Transverse colon (tissue), 4 donors: ENCODE measurements at regions not wholly inside any gene's neighbourhood (a gene's known extent, or its start where the extent isn't known, plus 50 kb on each side); places are given as distances from the start of the nearest gene placed in this dataset.
A peak's percentile ranks its signal among the peaks of the same experiment; 100 is the strongest.

ENCODE experiments used
- DNase-seq: peaks from one replicate; pipeline ENCODE4 v3.0.0-alpha.2; 2019
- H3K27ac ChIP-seq, 4 donors: fragments of 200-600 bp; sonication (generic); 2 replicates each; pipeline ENCODE4 v1.5.1; 2016 to 2018; ENCODE audit warnings: inconsistent platforms in 4 of 4
- H3K27me3 ChIP-seq: fragments of 200-600 bp; sonication (generic); 2 replicates; pipeline ENCODE4 v1.5.1; 2017; ENCODE audit warnings: inconsistent platforms
- H3K36me3 ChIP-seq, 4 donors: fragments of 200-600 bp; sonication (generic); 2 replicates each; pipeline ENCODE4 v1.5.1; 2017 to 2019; ENCODE audit warnings: inconsistent platforms in 4 of 4
- H3K4me1 ChIP-seq, 4 donors: fragments of 200-600 bp; sonication (generic); 2 replicates each; pipeline ENCODE4 v1.5.1; 2017 to 2020; ENCODE audit warnings: inconsistent platforms in 4 of 4
- H3K4me3 ChIP-seq, 4 donors: fragments of 200-600 bp; sonication (generic); 1 replicate in 1 of 4; 2 replicates in 3 of 4; pipeline versions ENCODE4 v1.5.1 to v1.6.1; 2017 to 2019; ENCODE audit warnings: inconsistent platforms in 4 of 4
- H3K9me3 ChIP-seq, 2 donors: fragments of 200-600 bp; sonication (generic); 2 replicates each; pipeline ENCODE4 v1.5.1; 2017 to 2019; ENCODE audit warnings: inconsistent platforms in 2 of 2
- EP300 ChIP-seq: sonication (generic); formaldehyde crosslinking; IDR thresholded peaks from one replicate; pipeline ENCODE4 v1.6.1; 2017; ENCODE audit warnings: antibody characterized with exemption, low read depth
- POLR2A ChIP-seq: fragments of 450-650 bp; IDR thresholded peaks from one replicate; pipeline ENCODE4 v1.6.1; 2016; ENCODE audit warnings: antibody characterized with exemption, mild to moderate bottlenecking, moderate library complexity
- POLR2AphosphoS5 ChIP-seq, 3 donors: sonication (generic); formaldehyde crosslinking; IDR thresholded peaks; one replicate each; pipeline ENCODE4 v1.6.1; 2016; ENCODE audit warnings: antibody characterized with exemption in 3 of 3
- WGBS, 2 donors: methylation state at CpG; one replicate each; pipeline ENCODE4 v1.1.5; 2018; ENCODE audit warnings: low coverage in 1 of 2; 5-methylcytosine and 5-hydroxymethylcytosine counted together
- in situ Hi-C, 4 donors: fragments of 200-750 bp; cut with MboI; loops; one replicate each; pipeline versions ENCODE4 v1.15.0 to v1.15.1; 2017; ENCODE audit warnings: low sequenced_read_pairs in 3 of 4, low pct_ligation_motif_present in 1 of 4, low pct_unique_long_range_greater_than_20kb in 1 of 4
- intact Hi-C: fragments of 100-400 bp; cut with DNase I; formaldehyde crosslinking; loops from one replicate; pipeline ENCODE4 v1.15.1; 2023; ENCODE audit warnings: low total_unique reads
- TF ChIP-seq, protein P1 (sequence below), 5 experiments: fragments of 200-600 bp in 3 of 5; fragments of 450-650 bp in 2 of 5; sonication (generic) in 3 of 5; IDR thresholded peaks; 1 replicate in 2 of 5; 2 replicates in 3 of 5; pipeline ENCODE4 v1.5.1; 2016 to 2017; ENCODE audit warnings: antibody characterized with exemption in 5 of 5, inconsistent platforms in 3 of 5, mild to moderate bottlenecking in 2 of 5, moderate library complexity in 1 of 5

DNA sequence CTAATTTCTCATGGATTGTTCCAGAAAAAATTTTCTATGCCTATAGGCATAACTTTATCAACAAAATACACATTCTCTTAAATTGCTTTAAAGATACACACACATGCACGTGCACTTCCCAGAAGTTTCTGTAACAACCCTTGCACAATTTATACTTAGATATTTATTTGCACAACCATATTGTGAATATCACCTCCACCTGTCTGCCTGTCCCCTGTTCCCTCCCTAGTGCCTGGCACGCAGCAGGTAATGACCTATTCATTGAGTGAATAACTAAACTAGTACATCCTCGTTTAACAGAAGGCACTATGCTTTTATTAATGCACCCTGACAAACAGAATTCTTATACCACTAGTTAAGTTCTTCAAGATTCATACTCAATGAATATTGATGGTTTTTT is 198.9 kb downstream of the BCAS1 start:
- WGBS, 2 donors = 51% methylated on average over 3 of the region's 3 CpGs
- intact Hi-C loops = loop anchor here (5.0 kb wide), 1 partner anchor 294 kb away; no protein-coding TSS in a partner anchor

GRCh38 chr20:53870426-53871315 is 199.7 kb downstream of the BCAS1 start:
- TF ChIP-seq POLR2AphosphoS5 (IDR thresholded peaks at IDR 0.05) (no peak), EP300 (no peak), POLR2A (no peak)
- TF ChIP-seq, protein P1, sequence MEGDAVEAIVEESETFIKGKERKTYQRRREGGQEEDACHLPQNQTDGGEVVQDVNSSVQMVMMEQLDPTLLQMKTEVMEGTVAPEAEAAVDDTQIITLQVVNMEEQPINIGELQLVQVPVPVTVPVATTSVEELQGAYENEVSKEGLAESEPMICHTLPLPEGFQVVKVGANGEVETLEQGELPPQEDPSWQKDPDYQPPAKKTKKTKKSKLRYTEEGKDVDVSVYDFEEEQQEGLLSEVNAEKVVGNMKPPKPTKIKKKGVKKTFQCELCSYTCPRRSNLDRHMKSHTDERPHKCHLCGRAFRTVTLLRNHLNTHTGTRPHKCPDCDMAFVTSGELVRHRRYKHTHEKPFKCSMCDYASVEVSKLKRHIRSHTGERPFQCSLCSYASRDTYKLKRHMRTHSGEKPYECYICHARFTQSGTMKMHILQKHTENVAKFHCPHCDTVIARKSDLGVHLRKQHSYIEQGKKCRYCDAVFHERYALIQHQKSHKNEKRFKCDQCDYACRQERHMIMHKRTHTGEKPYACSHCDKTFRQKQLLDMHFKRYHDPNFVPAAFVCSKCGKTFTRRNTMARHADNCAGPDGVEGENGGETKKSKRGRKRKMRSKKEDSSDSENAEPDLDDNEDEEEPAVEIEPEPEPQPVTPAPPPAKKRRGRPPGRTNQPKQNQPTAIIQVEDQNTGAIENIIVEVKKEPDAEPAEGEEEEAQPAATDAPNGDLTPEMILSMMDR (IDR thresholded peaks at IDR 0.05) = no peak
- H3K4me1 ChIP-seq = peaks cover 30 to 73% (median 54%) of the 10 kb centered on the region in 4 donors
- 33 to 48% methylated on average over 7 to 9 of the region's 9 CpGs for WGBS, 2 donors
- H3K4me3 ChIP-seq = no peak overlapping the region
- in situ Hi-C loops = no loop called here
- DNase-seq = no peak
- H3K27me3 ChIP-seq = no peaks in the 10 kb centered on the region
- peak overlapping the region; percentile 79 to 87 (median 82) for H3K27ac ChIP-seq
- H3K9me3 ChIP-seq = no peaks in the 10 kb centered on the region
- H3K36me3 ChIP-seq = no peaks in the 10 kb centered on the region
- intact Hi-C loops = loop anchor here (5.0 kb wide), 1 partner anchor 293 kb away; no protein-coding TSS in a partner anchor

More for the DNA sequence above, 198.9 kb downstream of the BCAS1 start:
- Histone ChIP-seq H3K36me3 (no peaks in the 10 kb centered on the region), H3K27me3 (no peaks in the 10 kb centered on the region), H3K9me3 (no peaks in the 10 kb centered on the region), H3K27ac (peak overlapping the region; percentile 79 to 87 (median 82)), H3K4me1 (peaks cover 27 to 64% (median 48%) of the 10 kb centered on the region in 4 donors), H3K4me3 (no peak overlapping the region)
- in situ Hi-C loops = no loop called here
- TF ChIP-seq, protein P1 (IDR thresholded peaks at IDR 0.05) = no peak
- TF ChIP-seq POLR2AphosphoS5 (IDR thresholded peaks at IDR 0.05) (no peak), POLR2A (no peak), EP300 (no peak)
- no peak for DNase-seq

DNA sequence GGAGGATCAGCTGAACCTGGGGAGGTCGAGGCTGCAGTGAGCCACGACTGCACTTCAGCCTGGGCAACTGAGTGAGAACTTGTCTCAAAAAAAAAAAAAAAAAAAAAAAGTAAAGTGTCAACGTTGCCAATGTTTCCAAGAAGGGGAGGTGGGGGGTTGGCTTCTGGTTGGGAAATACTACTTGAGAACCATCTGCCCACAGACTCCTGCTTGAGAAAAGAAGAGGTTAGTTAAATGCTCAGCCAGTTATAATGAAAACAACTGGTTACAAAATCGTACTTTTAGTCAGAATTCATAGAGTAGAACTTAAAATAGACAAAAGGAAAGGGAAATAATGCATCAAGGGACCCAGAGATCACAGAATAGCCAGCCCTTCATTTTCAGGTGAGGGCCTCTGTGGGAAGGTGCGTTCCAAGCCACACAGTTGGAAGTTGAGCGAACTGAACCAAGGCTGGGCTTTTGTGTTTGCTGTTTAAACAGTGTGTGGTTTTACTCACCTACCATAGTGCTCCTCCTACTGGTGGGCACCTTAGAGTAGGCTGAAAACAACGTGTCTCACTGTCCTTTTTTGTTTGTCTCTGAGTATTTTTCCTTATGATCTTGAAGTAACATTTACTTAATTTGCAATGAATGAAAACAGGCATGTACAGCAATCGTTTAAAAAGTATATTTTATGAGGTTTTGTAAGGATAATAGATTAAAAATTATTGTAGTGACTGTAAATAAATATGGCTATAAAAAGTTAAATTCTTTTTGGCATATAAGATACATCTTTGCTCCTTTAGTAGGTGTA is 200.7 kb downstream of the BCAS1 start:
- peaks cover 38 to 83% (median 64%) of the 10 kb centered on the region in 4 donors for H3K4me1 ChIP-seq
- TF ChIP-seq, protein P1 (IDR thresholded peaks at IDR 0.05) = peak; percentile 73 to 95 (median 76)
- TF ChIP-seq EP300 (no peak), POLR2AphosphoS5 (IDR thresholded peaks at IDR 0.05) (peak in 2 of 3 donors; percentile 28 to 61), POLR2A (no peak)
- H3K27me3 ChIP-seq = no peaks in the 10 kb centered on the region
- no peaks in the 10 kb centered on the region for H3K9me3 ChIP-seq
- no peak overlapping the region for H3K4me3 ChIP-seq
- in situ Hi-C loops (no loop called here), intact Hi-C loops (loop anchor here (5.0 kb wide), 1 partner anchor 292 kb away; no protein-coding TSS in a partner anchor)
- H3K36me3 ChIP-seq = no peaks in the 10 kb centered on the region
- WGBS, 2 donors = 6 to 9% methylated on average over 5 to 8 of the region's 8 CpGs
- H3K27ac ChIP-seq = peak overlapping the region; percentile 79 to 87 (median 82)
- DNase-seq = peak; percentile 84
